Neural progenitor cell (in vitro differentiated cells): ENCODE measurements at regions not wholly inside any gene's neighbourhood (a gene's known extent, or its start where the extent isn't known, plus 50 kb on each side); places are given as distances from the start of the nearest gene placed in this dataset.

Source experiments
- DNase-seq: peaks from one replicate; pipeline ENCODE4 v3.0.0-alpha.2; 2016; ENCODE audit warnings: low spot score
- H2AFZ ChIP-seq: fragments of 200-600 bp; sonication (generic); replicated peaks from 2 replicates; pipeline ENCODE4 v1.6.1; 2016; ENCODE audit warnings: antibody characterized with exemption
- H3F3A ChIP-seq: fragments of 200-600 bp; sonication (generic); 2 replicates; pipeline ENCODE4 v1.6.1; 2016; ENCODE audit warnings: antibody characterized with exemption, low read depth
- H3K27ac ChIP-seq: fragments of 200-600 bp; sonication (generic); 2 replicates; pipeline ENCODE4 v1.5.1; 2016; ENCODE audit warnings: mild to moderate bottlenecking
- H3K27me3 ChIP-seq: fragments of 200-600 bp; sonication (generic); 2 replicates; pipeline ENCODE4 v1.6.1; 2016; ENCODE audit warnings: mild to moderate bottlenecking, moderate library complexity
- H3K36me3 ChIP-seq: fragments of 200-600 bp; sonication (generic); 2 replicates; pipeline ENCODE4 v1.5.1; 2016
- H3K4me1 ChIP-seq: fragments of 200-600 bp; sonication (generic); 2 replicates; pipeline ENCODE4 v1.6.1; 2016; ENCODE audit warnings: mixed run types
- H3K4me2 ChIP-seq: fragments of 200-600 bp; sonication (generic); 2 replicates; pipeline ENCODE4 v1.6.1; 2016
- H3K4me3 ChIP-seq: fragments of 200-600 bp; sonication (generic); 2 replicates; pipeline ENCODE4 v1.5.1; 2016
- H3K79me2 ChIP-seq: fragments of 200-600 bp; sonication (generic); 2 replicates; pipeline ENCODE4 v1.6.1; 2016; ENCODE audit warnings: low read depth
- H3K9ac ChIP-seq: fragments of 200-600 bp; sonication (generic); 2 replicates; pipeline ENCODE4 v1.6.1; 2016
- H3K9me3 ChIP-seq: fragments of 200-600 bp; sonication (generic); 2 replicates; pipeline ENCODE4 v1.5.1; 2016; ENCODE audit warnings: low read depth
- H4K20me1 ChIP-seq: fragments of 200-600 bp; sonication (generic); 2 replicates; pipeline ENCODE4 v1.6.1; 2016; ENCODE audit warnings: low read depth
- H3K27ac Mint-ChIP-seq: 3 replicates; pipeline ENCODE4 v1.8.0; 2021; ENCODE audit warnings: mixed read lengths
- H3K27me3 Mint-ChIP-seq: 2 replicates; pipeline ENCODE4 v1.8.0; 2022; ENCODE audit warnings: low read depth, mild to moderate bottlenecking, inconsistent platforms, moderate library complexity, mixed read lengths; ENCODE audit not compliant: insufficient read depth
- H3K36me3 Mint-ChIP-seq: 3 replicates; pipeline ENCODE4 v1.8.0; 2021; ENCODE audit warnings: mixed read lengths
- H3K4me1 Mint-ChIP-seq: 3 replicates; pipeline ENCODE4 v1.8.0; 2021; ENCODE audit warnings: mixed read lengths
- H3K4me3 Mint-ChIP-seq: 3 replicates; pipeline ENCODE4 v1.8.0; 2021; ENCODE audit warnings: mild to moderate bottlenecking, moderate library complexity, mixed read lengths
- H3K9me3 Mint-ChIP-seq: 3 replicates; pipeline ENCODE4 v1.8.0; 2020; ENCODE audit warnings: mixed read lengths
- CTCF ChIP-seq: fragments of 200-600 bp; sonication (generic); IDR thresholded peaks from 2 replicates; pipeline ENCODE4 v1.5.1; 2017; ENCODE audit warnings: antibody characterized with exemption, mild to moderate bottlenecking
- EZH2 ChIP-seq: fragments of 200-600 bp; sonication (generic); IDR thresholded peaks from 2 replicates; pipeline ENCODE4 v1.6.1; 2017; ENCODE audit warnings: antibody characterized with exemption, mild to moderate bottlenecking, moderate library complexity
- EZH2phosphoT487 ChIP-seq: fragments of 200-600 bp; sonication (generic); IDR thresholded peaks from 2 replicates; pipeline ENCODE4 v1.6.1; 2017; ENCODE audit warnings: antibody characterized with exemption

GRCh38 chr3:124299831-124300230 lies 307.9 kb upstream of the ROPN1 start:
- no peak overlapping the region for H3K4me3 Mint-ChIP-seq
- no peak overlapping the region for H3K27ac ChIP-seq
- no peak overlapping the region for H3K4me2 ChIP-seq

GRCh38 chr3:124300416-124300815 lies 308.5 kb upstream of the ROPN1 start:
- no peak overlapping the region for H3K27ac ChIP-seq
- H3F3A ChIP-seq, result no peaks in the 10 kb centered on the region
- Mint-ChIP-seq H3K36me3 (peaks cover 5% of the 10 kb centered on the region), H3K4me1 (peaks cover 34% of the 10 kb centered on the region), H3K9me3 (peaks cover under 1% of the 10 kb centered on the region), H3K4me3 (no peak overlapping the region), H3K27ac (no peak overlapping the region), H3K27me3 (peaks cover 3% of the 10 kb centered on the region)
- H3K4me1 ChIP-seq, result peaks cover 4% of the 10 kb centered on the region
- no peaks in the 10 kb centered on the region for H3K9me3 ChIP-seq
- H2AFZ ChIP-seq, result no peak overlapping the region
- no peaks in the 10 kb centered on the region for H3K79me2 ChIP-seq
- no peaks in the 10 kb centered on the region for H4K20me1 ChIP-seq
- DNase-seq, result no peak
- H3K9ac ChIP-seq, result no peak overlapping the region
- H3K27me3 ChIP-seq, result no peaks in the 10 kb centered on the region
- TF ChIP-seq EZH2phosphoT487, result no peak
- TF ChIP-seq EZH2, result no peak
- TF ChIP-seq CTCF, result no peak
- H3K36me3 ChIP-seq, result no peaks in the 10 kb centered on the region
- H3K4me3 ChIP-seq, result no peak overlapping the region
- no peak overlapping the region for H3K4me2 ChIP-seq

More at GRCh38 chr3:124299831-124300230, 307.9 kb upstream of the ROPN1 start:
- H2AFZ ChIP-seq, result no peak overlapping the region
- TF ChIP-seq EZH2phosphoT487 (no peak), EZH2 (no peak), CTCF (no peak)
- no peaks in the 10 kb centered on the region for H3K36me3 ChIP-seq
- H3K9me3 ChIP-seq, result no peaks in the 10 kb centered on the region
- H4K20me1 ChIP-seq, result no peaks in the 10 kb centered on the region
- no peaks in the 10 kb centered on the region for H3K79me2 ChIP-seq
- peaks cover 5% of the 10 kb centered on the region for H3K36me3 Mint-ChIP-seq
- no peaks in the 10 kb centered on the region for H3K27me3 ChIP-seq
- no peak overlapping the region for H3K9ac ChIP-seq
- H3F3A ChIP-seq, result no peaks in the 10 kb centered on the region
- no peak overlapping the region for H3K4me3 ChIP-seq
- H3K4me1 ChIP-seq, result peaks cover 4% of the 10 kb centered on the region
- H3K27me3 Mint-ChIP-seq, result peaks cover 3% of the 10 kb centered on the region
- no peaks in the 10 kb centered on the region for H3K9me3 Mint-ChIP-seq
- H3K4me1 Mint-ChIP-seq, result peaks cover 34% of the 10 kb centered on the region
- H3K27ac Mint-ChIP-seq, result no peak overlapping the region
- no peak for DNase-seq

GRCh38 chr3:124303305-124303910 lies 311.5 kb upstream of the ROPN1 start:
- Histone ChIP-seq H3K27me3 (no peaks in the 10 kb centered on the region), H3K9ac (no peak overlapping the region), H3K79me2 (no peaks in the 10 kb centered on the region), H3K4me3 (no peak overlapping the region), H3K27ac (no peak overlapping the region), H3K36me3 (peaks cover 8% of the 10 kb centered on the region), H4K20me1 (no peaks in the 10 kb centered on the region), H3K9me3 (peaks cover 4% of the 10 kb centered on the region), H3F3A (no peaks in the 10 kb centered on the region), H3K4me2 (no peak overlapping the region), H3K4me1 (peaks cover 4% of the 10 kb centered on the region), H2AFZ (no peak overlapping the region)
- Mint-ChIP-seq H3K4me3 (no peak overlapping the region), H3K9me3 (peaks cover 13% of the 10 kb centered on the region), H3K27me3 (no peaks in the 10 kb centered on the region), H3K4me1 (peaks cover 15% of the 10 kb centered on the region), H3K27ac (no peak overlapping the region), H3K36me3 (peaks cover 10% of the 10 kb centered on the region)
- TF ChIP-seq EZH2 (no peak), EZH2phosphoT487 (no peak), CTCF (no peak)
- no peak for DNase-seq
